ENCODE measurements at regions not wholly inside any gene's neighbourhood (a gene's known extent, or its start where the extent isn't known, plus 50 kb on each side); places are given as distances from the start of the nearest gene placed in this dataset.
"Not testable (repeated sequence)": the region's sequence is repeated elsewhere in the genome, so short reads cannot be mapped to it uniquely, and the experiment has no call there.

GRCh38 chr4:8983921-8984320 lies 112.3 kb upstream of the HMX1 start:
- H3K4me1 ChIP-seq (ENCODE audit: control insufficient read depth, insufficient read depth, low read length); H2BK120ac ChIP-seq (ENCODE audit: low read depth, low read length); H3K4me2 ChIP-seq (ENCODE audit: low read depth, low read length); H3K9ac ChIP-seq (ENCODE audit: low read depth, low read length); H3K4me3 ChIP-seq (ENCODE audit: insufficient read depth, low read depth, low read length); H4K5ac ChIP-seq (ENCODE audit: low read depth, low read length); H3K18ac ChIP-seq (ENCODE audit: low read depth, low read length); ATAC-seq (ENCODE audit: low read depth); H2AFZ ChIP-seq (replicated peaks; ENCODE audit: low read length, poor library complexity); H4K91ac ChIP-seq (ENCODE audit: insufficient read depth, low read depth, low read length); H3K27ac ChIP-seq (ENCODE audit: insufficient read depth, low read length); H2BK5ac ChIP-seq (ENCODE audit: low read depth, low read length, poor library complexity, severe bottlenecking); H2BK15ac ChIP-seq (ENCODE audit: low read depth, low read length); POLR2A ChIA-PET (ENCODE audit: unreplicated experiment); in situ Hi-C loops (cut with MboI; ENCODE audit: low sequenced_read_pairs); BruUV-seq (replicated peaks); H3K9me3 ChIP-seq (ENCODE audit: control insufficient read depth, insufficient read depth, low read length); H2AK5ac ChIP-seq (ENCODE audit: low read depth, low read length); H3K4ac ChIP-seq (ENCODE audit: low read depth, low read length); dilution Hi-C loops (cut with HindIII; ENCODE audit: low sequenced_read_pairs, unreplicated experiment); H2AK9ac ChIP-seq (replicated peaks; ENCODE audit: low read depth, low read length, poor library complexity); H3K79me1 ChIP-seq (ENCODE audit: low read depth in 1 of 2, low read length in 2 of 2); H3K23ac ChIP-seq (ENCODE audit: low read depth, low read length); H3K14ac ChIP-seq (replicated peaks; ENCODE audit: low read depth, low read length); H4K8ac ChIP-seq (ENCODE audit: low read depth in 2 of 2, low read length in 2 of 2); H2BK20ac ChIP-seq (ENCODE audit: low read depth, low read length); CTCF ChIA-PET; H3K56ac ChIP-seq (ENCODE audit: extremely low read depth, insufficient read depth, low read length); intact Hi-C loops (cut with micrococcal nuclease); H3K9me1 ChIP-seq (ENCODE audit: insufficient read depth, low read length); H3K36me3 ChIP-seq (ENCODE audit: control insufficient read depth, insufficient read depth, low read length); DNase-seq; H3K27me3 ChIP-seq (ENCODE audit: control insufficient read depth, insufficient read depth, low read length); H4K20me1 ChIP-seq (ENCODE audit: insufficient read depth, low read length): not testable (repeated sequence)
- WGBS, 2 experiments (ENCODE audit: extremely low coverage in 2 of 2, insufficient read length in 1 of 2) = no CpG with 5 or more reads among the region's 12 CpGs

- H3K9me3 ChIP-seq (ENCODE audit: control insufficient read depth, insufficient read depth, low read length); H4K20me1 ChIP-seq (ENCODE audit: insufficient read depth, low read length); H4K8ac ChIP-seq (ENCODE audit: low read depth in 2 of 2, low read length in 2 of 2); H3K18ac ChIP-seq (ENCODE audit: low read depth, low read length); dilution Hi-C loops (cut with HindIII; ENCODE audit: low sequenced_read_pairs, unreplicated experiment); H2BK20ac ChIP-seq (ENCODE audit: low read depth, low read length); H2BK5ac ChIP-seq (ENCODE audit: low read depth, low read length, poor library complexity, severe bottlenecking); H3K9ac ChIP-seq (ENCODE audit: low read depth, low read length); H4K5ac ChIP-seq (ENCODE audit: low read depth, low read length); H3K79me1 ChIP-seq (ENCODE audit: low read depth in 1 of 2, low read length in 2 of 2); H2BK15ac ChIP-seq (ENCODE audit: low read depth, low read length); H2BK120ac ChIP-seq (ENCODE audit: low read depth, low read length); H3K56ac ChIP-seq (ENCODE audit: extremely low read depth, insufficient read depth, low read length); in situ Hi-C loops (cut with MboI; ENCODE audit: low sequenced_read_pairs); H3K14ac ChIP-seq (replicated peaks; ENCODE audit: low read depth, low read length); H4K91ac ChIP-seq (ENCODE audit: insufficient read depth, low read depth, low read length); H2AK5ac ChIP-seq (ENCODE audit: low read depth, low read length); H2AFZ ChIP-seq (replicated peaks; ENCODE audit: low read length, poor library complexity); H3K4me1 ChIP-seq (ENCODE audit: control insufficient read depth, insufficient read depth, low read length); H3K4ac ChIP-seq (ENCODE audit: low read depth, low read length); H3K23ac ChIP-seq (ENCODE audit: low read depth, low read length); CTCF ChIA-PET; BruUV-seq (replicated peaks); H3K9me1 ChIP-seq (ENCODE audit: insufficient read depth, low read length); POLR2A ChIA-PET (ENCODE audit: unreplicated experiment); H3K27me3 ChIP-seq (ENCODE audit: control insufficient read depth, insufficient read depth, low read length); H2AK9ac ChIP-seq (replicated peaks; ENCODE audit: low read depth, low read length, poor library complexity); H3K36me3 ChIP-seq (ENCODE audit: control insufficient read depth, insufficient read depth, low read length); H3K4me2 ChIP-seq (ENCODE audit: low read depth, low read length); intact Hi-C loops (cut with micrococcal nuclease); H3K27ac ChIP-seq (ENCODE audit: insufficient read depth, low read length); DNase-seq; H3K4me3 ChIP-seq (ENCODE audit: insufficient read depth, low read depth, low read length); ATAC-seq (ENCODE audit: low read depth): not testable (repeated sequence)
- WGBS, 2 experiments (ENCODE audit: extremely low coverage in 2 of 2, insufficient read length in 1 of 2) = 72% methylated on average over 13 of the region's 24 CpGs; no CpG with 5 or more reads in 1 of the 2 experiments
Observed at GRCh38 chr4:8976466-8977128, 105.0 kb upstream of the HMX1 start.

Data from IMR-90 (cell line).